Type B pancreatic cell (in vitro differentiated cells): ENCODE measurements at regions not wholly inside any gene's neighbourhood (a gene's known extent, or its start where the extent isn't known, plus 50 kb on each side); places are given as distances from the start of the nearest gene placed in this dataset.

Experiments
- DNase-seq: peaks from one replicate; pipeline ENCODE4 v3.0.0; 2021; ENCODE audit warnings: mixed read lengths; ENCODE audit not compliant: unreplicated experiment; ENCODE audit errors: extremely low spot score
- H3K27ac Mint-ChIP-seq: 2 replicates; pipeline ENCODE4 v1.8.0; 2021; ENCODE audit warnings: mild to moderate bottlenecking, mixed read lengths
- H3K27me3 Mint-ChIP-seq: 2 replicates; pipeline ENCODE4 v1.8.0; 2021; ENCODE audit warnings: mixed read lengths
- H3K36me3 Mint-ChIP-seq: 2 replicates; pipeline ENCODE4 v1.8.0; 2021; ENCODE audit warnings: mixed read lengths
- H3K4me1 Mint-ChIP-seq: one replicate; pipeline ENCODE4 v1.8.0; 2021; ENCODE audit warnings: mixed read lengths; ENCODE audit not compliant: unreplicated experiment
- H3K4me3 Mint-ChIP-seq: 2 replicates; pipeline ENCODE4 v1.8.0; 2021; ENCODE audit warnings: mild to moderate bottlenecking, mixed read lengths
- H3K9me3 Mint-ChIP-seq: 2 replicates; pipeline ENCODE4 v1.8.0; 2021; ENCODE audit warnings: mixed read lengths
- CTCF ChIP-seq: fragments of 200-600 bp; sonication (generic); conservative IDR thresholded peaks from 2 replicates; pipeline ENCODE4 v1.5.0; 2021; ENCODE audit warnings: antibody characterized with exemption, mild to moderate bottlenecking

GRCh38 chr5:92567831-92568450, 1013.1 kb downstream of the NR2F1-AS1 start:
- TF ChIP-seq CTCF: no peak
- Mint-ChIP-seq H3K9me3 (no peaks in the 10 kb centered on the region), H3K36me3 (no peaks in the 10 kb centered on the region), H3K27ac (no peak overlapping the region), H3K4me3 (no peak overlapping the region), H3K27me3 (no peaks in the 10 kb centered on the region), H3K4me1 (no peaks in the 10 kb centered on the region)
- no peak for DNase-seq

GRCh38 chr5:92566113-92566786, 1014.8 kb downstream of the NR2F1-AS1 start:
- TF ChIP-seq CTCF: no peak
- Mint-ChIP-seq H3K27me3 (no peaks in the 10 kb centered on the region), H3K36me3 (no peaks in the 10 kb centered on the region), H3K9me3 (no peaks in the 10 kb centered on the region), H3K4me1 (peaks cover 5% of the 10 kb centered on the region), H3K4me3 (no peak overlapping the region), H3K27ac (no peak overlapping the region)
- DNase-seq: no peak

GRCh38 chr5:92565673-92566072, 1015.3 kb downstream of the NR2F1-AS1 start:
- no peak overlapping the region for H3K4me3 Mint-ChIP-seq
- no peak overlapping the region for H3K27ac Mint-ChIP-seq
- DNase-seq: no peak
- H3K4me1 Mint-ChIP-seq: peaks cover 8% of the 10 kb centered on the region
- no peak for TF ChIP-seq CTCF
- H3K27me3 Mint-ChIP-seq: no peaks in the 10 kb centered on the region
- no peaks in the 10 kb centered on the region for H3K36me3 Mint-ChIP-seq
- no peaks in the 10 kb centered on the region for H3K9me3 Mint-ChIP-seq

GRCh38 chr5:92562065-92562464, 1019.0 kb downstream of the NR2F1-AS1 start:
- Mint-ChIP-seq H3K4me1 (peaks cover 17% of the 10 kb centered on the region), H3K27ac (no peak overlapping the region), H3K36me3 (no peaks in the 10 kb centered on the region), H3K4me3 (no peak overlapping the region), H3K9me3 (no peaks in the 10 kb centered on the region), H3K27me3 (no peaks in the 10 kb centered on the region)
- no peak for DNase-seq
- no peak for TF ChIP-seq CTCF

GRCh38 chr5:92561411-92561959, 1019.5 kb downstream of the NR2F1-AS1 start:
- no peak for DNase-seq
- H3K9me3 Mint-ChIP-seq: no peaks in the 10 kb centered on the region
- H3K36me3 Mint-ChIP-seq: no peaks in the 10 kb centered on the region
- H3K27ac Mint-ChIP-seq: no peak overlapping the region
- H3K4me1 Mint-ChIP-seq: peaks cover 17% of the 10 kb centered on the region
- no peaks in the 10 kb centered on the region for H3K27me3 Mint-ChIP-seq
- no peak overlapping the region for H3K4me3 Mint-ChIP-seq
- no peak for TF ChIP-seq CTCF
